ENCODE measurements at regions not wholly inside any gene's neighbourhood (a gene's known extent, or its start where the extent isn't known, plus 50 kb on each side); places are given as distances from the start of the nearest gene placed in this dataset.

- ChIA-PET CTCF (interaction anchor here in 1 of 2 donors (0.5 kb wide), 1 partner anchor 105 kb away, joined by 3 read pairs; no protein-coding TSS in a partner anchor), POLR2A (interaction anchor here (0.5 to 1.0 kb wide), 2 partner anchors 95 to 140 kb away, joined by 4 to 5 read pairs; no protein-coding TSS in a partner anchor)
- ATAC-seq (replicated peaks in 1 of 4) = no peak
- Histone ChIP-seq H3K4me1 (ENCODE audit: control insufficient read depth in 1 of 2, extremely low read depth in 1 of 2, insufficient read depth in 2 of 2, low read length in 2 of 2) (peaks cover 0 to 2% of the 10 kb centered on the region in 2 experiments), H3K36me3 (ENCODE audit: control insufficient read depth in 2 of 2, extremely low read depth in 1 of 2, insufficient read depth in 1 of 2, low read length in 1 of 2) (no peaks in the 10 kb centered on the region), H3K27ac (ENCODE audit: low read length) (no peak overlapping the region), H3K27me3 (replicated peaks in 1 of 2; ENCODE audit: control insufficient read depth in 2 of 2, extremely low read depth in 1 of 2, insufficient read depth in 2 of 2, low read length in 1 of 2) (no peaks in the 10 kb centered on the region), H3K9me3 (no peaks in the 10 kb centered on the region), H3K4me3 (ENCODE audit: control insufficient read depth in 1 of 2, extremely low read depth in 1 of 2, low read length in 1 of 2) (no peak overlapping the region)
- Mint-ChIP-seq H3K4me3 (no peak overlapping the region), H3K36me3 (no peaks in the 10 kb centered on the region), H3K4me1 (peaks cover 0 to 16% (median 0%) of the 10 kb centered on the region in 3 donors), H3K9me3 (no peaks in the 10 kb centered on the region), H3K27ac (peak overlapping the region in 1 of 2 donors; percentile 8), H3K27me3 (no peaks in the 10 kb centered on the region)
- no peak for DNase-seq
- WGBS (ENCODE audit: insufficient coverage) = no CpG with 5 or more reads among the region's 2 CpGs
These were observed 123.7 kb downstream of the DAD1 start for GRCh38 chr14:22465201-22465840.

- H3K4me3 Mint-ChIP-seq = no peak overlapping the region
- H3K4me1 ChIP-seq (ENCODE audit: control insufficient read depth in 1 of 2, extremely low read depth in 1 of 2, insufficient read depth in 2 of 2, low read length in 2 of 2) = no peaks in the 10 kb centered on the region
- H3K27ac ChIP-seq (ENCODE audit: low read length) = no peak overlapping the region
- DNase-seq (no peak), ATAC-seq (replicated peaks in 1 of 4) (no peak)
- WGBS (ENCODE audit: insufficient coverage) = no CpG with 5 or more reads among the region's 4 CpGs
- ChIA-PET POLR2A (interaction anchor here (0.5 to 1.0 kb wide), 2 partner anchors 8 to 96 kb away, joined by 3 to 4 read pairs; no protein-coding TSS in a partner anchor), CTCF (no interaction called here)
- H3K4me1 Mint-ChIP-seq = peaks cover 0 to 16% (median 0%) of the 10 kb centered on the region in 3 donors
- H3K9me3 Mint-ChIP-seq = no peaks in the 10 kb centered on the region
- no peak overlapping the region for H3K4me3 ChIP-seq (ENCODE audit: control insufficient read depth in 1 of 2, extremely low read depth in 1 of 2, low read length in 1 of 2)
- H3K36me3 Mint-ChIP-seq = no peaks in the 10 kb centered on the region
- no peaks in the 10 kb centered on the region for H3K27me3 ChIP-seq (replicated peaks in 1 of 2; ENCODE audit: control insufficient read depth in 2 of 2, extremely low read depth in 1 of 2, insufficient read depth in 2 of 2, low read length in 1 of 2)
- H3K27ac Mint-ChIP-seq = peak overlapping the region; percentile 8 to 11
- no peaks in the 10 kb centered on the region for H3K27me3 Mint-ChIP-seq
- no peaks in the 10 kb centered on the region for H3K9me3 ChIP-seq
- H3K36me3 ChIP-seq (ENCODE audit: control insufficient read depth in 2 of 2, extremely low read depth in 1 of 2, insufficient read depth in 1 of 2, low read length in 1 of 2) = no peaks in the 10 kb centered on the region
These were observed 124.4 kb downstream of the DAD1 start for GRCh38 chr14:22464422-22465142.

- Histone ChIP-seq H3K9me3 (no peaks in the 10 kb centered on the region), H3K4me1 (ENCODE audit: control insufficient read depth in 1 of 2, extremely low read depth in 1 of 2, insufficient read depth in 2 of 2, low read length in 2 of 2) (no peaks in the 10 kb centered on the region), H3K27ac (ENCODE audit: low read length) (peak overlapping the region; percentile 41), H3K4me3 (ENCODE audit: control insufficient read depth in 1 of 2, extremely low read depth in 1 of 2, low read length in 1 of 2) (no peak overlapping the region), H3K27me3 (replicated peaks in 1 of 2; ENCODE audit: control insufficient read depth in 2 of 2, extremely low read depth in 1 of 2, insufficient read depth in 2 of 2, low read length in 1 of 2) (no peaks in the 10 kb centered on the region), H3K36me3 (ENCODE audit: control insufficient read depth in 2 of 2, extremely low read depth in 1 of 2, insufficient read depth in 1 of 2, low read length in 1 of 2) (no peaks in the 10 kb centered on the region)
- POLR2A ChIA-PET = interaction anchor here in 1 of 2 donors (0.5 kb wide), 1 partner anchor 7 kb away, joined by 3 read pairs; no protein-coding TSS in a partner anchor
- no peak overlapping the region for H3K4me3 Mint-ChIP-seq
- H3K4me1 Mint-ChIP-seq = peaks cover 0 to 10% (median 0%) of the 10 kb centered on the region in 3 donors
- no peak for ATAC-seq (replicated peaks in 1 of 4)
- no CpG with 5 or more reads among the region's 4 CpGs for WGBS (ENCODE audit: insufficient coverage)
- H3K27ac Mint-ChIP-seq = peak overlapping the region in 1 of 2 donors; percentile 11
- H3K9me3 Mint-ChIP-seq = no peaks in the 10 kb centered on the region
- no peaks in the 10 kb centered on the region for H3K36me3 Mint-ChIP-seq
- no peak for DNase-seq
- CTCF ChIA-PET = no interaction called here
- H3K27me3 Mint-ChIP-seq = no peaks in the 10 kb centered on the region
These were observed 125.3 kb downstream of the DAD1 start for GRCh38 chr14:22463763-22464173.

GRCh38 chr14:22462923-22463322 is 126.1 kb downstream of the DAD1 start:
- no peaks in the 10 kb centered on the region for H3K36me3 ChIP-seq (ENCODE audit: control insufficient read depth in 2 of 2, extremely low read depth in 1 of 2, insufficient read depth in 1 of 2, low read length in 1 of 2)
- H3K4me1 Mint-ChIP-seq = peaks cover 0 to 10% (median 0%) of the 10 kb centered on the region in 3 donors
- H3K4me1 ChIP-seq (ENCODE audit: control insufficient read depth in 1 of 2, extremely low read depth in 1 of 2, insufficient read depth in 2 of 2, low read length in 2 of 2) = no peaks in the 10 kb centered on the region
- H3K4me3 Mint-ChIP-seq = no peak overlapping the region
- POLR2A ChIA-PET = interaction anchor here in 1 of 2 donors (0.5 kb wide), 1 partner anchor 13 kb away, joined by 3 read pairs; no protein-coding TSS in a partner anchor
- H3K9me3 ChIP-seq = no peaks in the 10 kb centered on the region
- no peak overlapping the region for H3K27ac Mint-ChIP-seq
- no peaks in the 10 kb centered on the region for H3K9me3 Mint-ChIP-seq
- H3K27me3 ChIP-seq (replicated peaks in 1 of 2; ENCODE audit: control insufficient read depth in 2 of 2, extremely low read depth in 1 of 2, insufficient read depth in 2 of 2, low read length in 1 of 2) = no peaks in the 10 kb centered on the region
- H3K27me3 Mint-ChIP-seq = no peaks in the 10 kb centered on the region
- H3K27ac ChIP-seq (ENCODE audit: low read length) = no peak overlapping the region
- H3K36me3 Mint-ChIP-seq = no peaks in the 10 kb centered on the region
- CTCF ChIA-PET = interaction anchor here in 1 of 2 donors (0.5 kb wide), 1 partner anchor 856 kb away, joined by 4 read pairs; no protein-coding TSS in a partner anchor
- no CpG with 5 or more reads among the region's 4 CpGs for WGBS (ENCODE audit: insufficient coverage)
- no peak overlapping the region for H3K4me3 ChIP-seq (ENCODE audit: control insufficient read depth in 1 of 2, extremely low read depth in 1 of 2, low read length in 1 of 2)
- ATAC-seq (replicated peaks in 1 of 4) (no peak), DNase-seq (no peak)

GRCh38 chr14:22460461-22461195 is 128.4 kb downstream of the DAD1 start:
- no peaks in the 10 kb centered on the region for H3K9me3 Mint-ChIP-seq
- H3K4me3 Mint-ChIP-seq = peak overlapping the region in 1 of 3 donors; percentile 43
- H3K36me3 Mint-ChIP-seq = no peaks in the 10 kb centered on the region
- ChIA-PET CTCF (interaction anchor here in 1 of 2 donors (0.6 kb wide), 1 partner anchor 70 kb away, joined by 3 read pairs; no protein-coding TSS in a partner anchor), POLR2A (no interaction called here)
- ATAC-seq (replicated peaks in 1 of 4) = peak in 2 of 4 experiments; percentile 46 to 54
- no peak overlapping the region for H3K4me3 ChIP-seq (ENCODE audit: control insufficient read depth in 1 of 2, extremely low read depth in 1 of 2, low read length in 1 of 2)
- H3K27ac ChIP-seq (ENCODE audit: low read length) = peak overlapping the region; percentile 34
- no CpG with 5 or more reads among the region's 4 CpGs for WGBS (ENCODE audit: insufficient coverage)
- no peaks in the 10 kb centered on the region for H3K4me1 ChIP-seq (ENCODE audit: control insufficient read depth in 1 of 2, extremely low read depth in 1 of 2, insufficient read depth in 2 of 2, low read length in 2 of 2)
- no peaks in the 10 kb centered on the region for H3K27me3 ChIP-seq (replicated peaks in 1 of 2; ENCODE audit: control insufficient read depth in 2 of 2, extremely low read depth in 1 of 2, insufficient read depth in 2 of 2, low read length in 1 of 2)
- peaks cover 0 to 7% (median 0%) of the 10 kb centered on the region in 3 donors for H3K4me1 Mint-ChIP-seq
- H3K9me3 ChIP-seq = no peaks in the 10 kb centered on the region
- peak in 3 of 35 experiments; percentile 6 to 23 (median 14) for DNase-seq
- peak overlapping the region in 1 of 2 donors; percentile 65 for H3K27ac Mint-ChIP-seq
- H3K36me3 ChIP-seq (ENCODE audit: control insufficient read depth in 2 of 2, extremely low read depth in 1 of 2, insufficient read depth in 1 of 2, low read length in 1 of 2) = no peaks in the 10 kb centered on the region
- H3K27me3 Mint-ChIP-seq = no peaks in the 10 kb centered on the region

- no peaks in the 10 kb centered on the region for H3K36me3 ChIP-seq (ENCODE audit: control insufficient read depth in 2 of 2, extremely low read depth in 1 of 2, insufficient read depth in 1 of 2, low read length in 1 of 2)
- Mint-ChIP-seq H3K27ac (no peak overlapping the region), H3K4me3 (peak overlapping the region in 2 of 3 donors; percentile 6 to 43), H3K4me1 (peaks cover 0 to 3% (median 0%) of the 10 kb centered on the region in 3 donors), H3K36me3 (no peaks in the 10 kb centered on the region), H3K27me3 (no peaks in the 10 kb centered on the region), H3K9me3 (no peaks in the 10 kb centered on the region)
- H3K4me1 ChIP-seq (ENCODE audit: control insufficient read depth in 1 of 2, extremely low read depth in 1 of 2, insufficient read depth in 2 of 2, low read length in 2 of 2) = no peaks in the 10 kb centered on the region
- H3K27ac ChIP-seq (ENCODE audit: low read length) = no peak overlapping the region
- POLR2A ChIA-PET = no interaction called here
- ATAC-seq (replicated peaks in 1 of 4) (no peak), DNase-seq (no peak)
- no CpG with 5 or more reads among the region's 2 CpGs for WGBS (ENCODE audit: insufficient coverage)
- H3K9me3 ChIP-seq = no peaks in the 10 kb centered on the region
- no peaks in the 10 kb centered on the region for H3K27me3 ChIP-seq (replicated peaks in 1 of 2; ENCODE audit: control insufficient read depth in 2 of 2, extremely low read depth in 1 of 2, insufficient read depth in 2 of 2, low read length in 1 of 2)
- CTCF ChIA-PET = interaction anchor here in 1 of 2 donors (1.1 kb wide), 1 partner anchor 40 kb away, joined by 3 read pairs; no protein-coding TSS in a partner anchor
- H3K4me3 ChIP-seq (ENCODE audit: control insufficient read depth in 1 of 2, extremely low read depth in 1 of 2, low read length in 1 of 2) = no peak overlapping the region
These were observed 130.3 kb downstream of the DAD1 start for GRCh38 chr14:22458737-22459136.

Measured in T-cell (primary cell).